MM.1S (cell line): ENCODE measurements at regions not wholly inside any gene's neighbourhood (a gene's known extent, or its start where the extent isn't known, plus 50 kb on each side); places are given as distances from the start of the nearest gene placed in this dataset.

ENCODE experiments used
- DNase-seq: peaks from one replicate; pipeline ENCODE4 v3.0.0-alpha.2; 2015
- H2AFZ ChIP-seq: fragments of 300-600 bp; sonication (generic); 2 replicates; pipeline ENCODE4 v1.6.0; 2016; ENCODE audit warnings: antibody characterized with exemption, low read length
- H3F3A ChIP-seq: fragments of 300-600 bp; sonication (generic); 2 replicates; pipeline ENCODE4 v1.6.1; 2016; ENCODE audit warnings: mild to moderate bottlenecking, antibody characterized with exemption, low read length, moderate library complexity, mixed read lengths; ENCODE audit not compliant: insufficient read depth
- H3K27ac ChIP-seq: fragments of 300-600 bp; sonication (generic); 2 replicates; pipeline ENCODE4 v1.5.1; 2016; ENCODE audit warnings: mild to moderate bottlenecking, low read length
- H3K27me3 ChIP-seq: fragments of 300-600 bp; sonication (generic); replicated peaks from 2 replicates; pipeline ENCODE4 v1.6.0; 2016; ENCODE audit warnings: low read length; ENCODE audit not compliant: insufficient read depth
- H3K36me3 ChIP-seq: fragments of 300-600 bp; sonication (generic); replicated peaks from 2 replicates; pipeline ENCODE4 v1.6.1; 2016; ENCODE audit warnings: mild to moderate bottlenecking, low read length, mixed read lengths; ENCODE audit not compliant: insufficient read depth
- H3K4me1 ChIP-seq: fragments of 300-600 bp; sonication (generic); 2 replicates; pipeline ENCODE4 v1.6.1; 2016; ENCODE audit warnings: low read length, mixed read lengths
- H3K4me2 ChIP-seq: fragments of 300-600 bp; sonication (generic); 2 replicates; pipeline ENCODE4 v1.6.0; 2016; ENCODE audit warnings: low read depth, low read length
- H3K4me3 ChIP-seq: fragments of 300-600 bp; sonication (generic); 2 replicates; pipeline ENCODE4 v1.5.1; 2016; ENCODE audit warnings: low read length, mixed read lengths
- H3K79me2 ChIP-seq: fragments of 300-600 bp; sonication (generic); 2 replicates; pipeline ENCODE4 v1.6.1; 2016; ENCODE audit warnings: mixed run types, low read length, mixed read lengths
- H3K9ac ChIP-seq: fragments of 300-600 bp; sonication (generic); 2 replicates; pipeline ENCODE4 v1.6.1; 2016; ENCODE audit warnings: low read length, mixed read lengths
- H3K9me2 ChIP-seq: fragments of 300-600 bp; sonication (generic); replicated peaks from 2 replicates; pipeline ENCODE4 v1.6.1; 2016; ENCODE audit warnings: mild to moderate bottlenecking, low read length, mixed read lengths; ENCODE audit not compliant: insufficient read depth
- H3K9me3 ChIP-seq: fragments of 300-600 bp; sonication (generic); replicated peaks from 2 replicates; pipeline ENCODE4 v1.6.1; 2016; ENCODE audit warnings: mild to moderate bottlenecking, low read length, mixed read lengths; ENCODE audit not compliant: insufficient read depth
- H4K20me1 ChIP-seq: fragments of 300-600 bp; sonication (generic); 2 replicates; pipeline ENCODE4 v1.6.1; 2016; ENCODE audit warnings: mild to moderate bottlenecking, low read length, moderate library complexity, mixed read lengths; ENCODE audit not compliant: insufficient read depth
- CTCF ChIP-seq: fragments of 300-600 bp; sonication (generic); IDR thresholded peaks from 2 replicates; pipeline ENCODE4 v1.5.1; 2016; ENCODE audit warnings: antibody characterized with exemption, low read length, mixed read lengths
- EZH2 ChIP-seq: fragments of 300-600 bp; sonication (generic); optimal IDR thresholded peaks from 2 replicates; pipeline ENCODE3; 2017; ENCODE audit warnings: low read depth, mild to moderate bottlenecking, antibody characterized with exemption, low read length, mixed read lengths
- EZH2phosphoT487 ChIP-seq: fragments of 300-600 bp; sonication (generic); IDR thresholded peaks from 2 replicates; pipeline ENCODE4 v1.6.1; 2018; ENCODE audit warnings: antibody characterized with exemption, low read length

GRCh38 chr2:22221006-22221405, 1097.2 kb downstream of the TDRD15 start:
- Histone ChIP-seq H3K36me3 (no peaks in the 10 kb centered on the region), H3K9me3 (no peaks in the 10 kb centered on the region), H4K20me1 (no peaks in the 10 kb centered on the region), H3K4me2 (no peak overlapping the region), H3K79me2 (no peaks in the 10 kb centered on the region), H3K9me2 (no peaks in the 10 kb centered on the region), H3K9ac (no peak overlapping the region), H3K27ac (no peak overlapping the region), H3F3A (no peaks in the 10 kb centered on the region), H3K27me3 (no peaks in the 10 kb centered on the region), H3K4me3 (no peak overlapping the region), H2AFZ (no peak overlapping the region), H3K4me1 (no peaks in the 10 kb centered on the region)
- DNase-seq = no peak
- TF ChIP-seq EZH2phosphoT487 (no peak), CTCF (no peak), EZH2 (no peak)

GRCh38 chr2:22238967-22239366, 1115.2 kb downstream of the TDRD15 start:
- Histone ChIP-seq H3K27ac (no peak overlapping the region), H3F3A (no peaks in the 10 kb centered on the region), H2AFZ (no peak overlapping the region), H3K4me3 (no peak overlapping the region), H3K4me1 (no peaks in the 10 kb centered on the region), H3K27me3 (no peaks in the 10 kb centered on the region), H3K9ac (no peak overlapping the region), H3K79me2 (no peaks in the 10 kb centered on the region), H3K9me2 (no peaks in the 10 kb centered on the region), H3K4me2 (no peak overlapping the region), H3K36me3 (no peaks in the 10 kb centered on the region), H3K9me3 (no peaks in the 10 kb centered on the region), H4K20me1 (no peaks in the 10 kb centered on the region)
- TF ChIP-seq EZH2phosphoT487 = no peak
- TF ChIP-seq CTCF = no peak
- TF ChIP-seq EZH2 = no peak
- DNase-seq = no peak

GRCh38 chr2:22247466-22247865, 1123.7 kb downstream of the TDRD15 start:
- Histone ChIP-seq H4K20me1 (no peaks in the 10 kb centered on the region), H3K27ac (no peak overlapping the region), H3K9me3 (no peaks in the 10 kb centered on the region), H3K9me2 (no peaks in the 10 kb centered on the region), H3K4me1 (no peaks in the 10 kb centered on the region), H3K4me3 (no peak overlapping the region), H3K79me2 (no peaks in the 10 kb centered on the region), H3K27me3 (no peaks in the 10 kb centered on the region), H3K9ac (no peak overlapping the region), H2AFZ (no peak overlapping the region), H3K36me3 (no peaks in the 10 kb centered on the region), H3K4me2 (no peak overlapping the region), H3F3A (no peaks in the 10 kb centered on the region)
- TF ChIP-seq EZH2 (no peak), CTCF (no peak), EZH2phosphoT487 (no peak)
- DNase-seq = no peak
